H1 (cell line): ENCODE measurements at regions not wholly inside any gene's neighbourhood (a gene's known extent, or its start where the extent isn't known, plus 50 kb on each side); places are given as distances from the start of the nearest gene placed in this dataset.

Experiments used
- HDAC6 ChIP-seq: IDR thresholded peaks from one replicate; pipeline ENCODE4 v1.7.1; 2012; ENCODE audit warnings: low read depth, mild to moderate bottlenecking, inconsistent platforms, low read length, moderate library complexity
- POLR2AphosphoS5 ChIP-seq: IDR thresholded peaks from 2 replicates; pipeline ENCODE4 v1.6.1; 2011; ENCODE audit warnings: low read depth, low read length
- RNF2 ChIP-seq: fragments of 200-900, 300-1000 bp; sonication (generic); IDR thresholded peaks from 2 replicates; pipeline ENCODE4 v1.7.1; 2016; ENCODE audit warnings: borderline replicate concordance, low read depth, mild to moderate bottlenecking, antibody characterized with exemption, low read length; ENCODE audit not compliant: poor library complexity, severe bottlenecking; ENCODE audit errors: missing control alignments
- SUZ12 ChIP-seq: fragments of 200-600 bp; sonication (generic); IDR thresholded peaks from 2 replicates; pipeline ENCODE4 v1.6.1; 2012; ENCODE audit warnings: mild to moderate bottlenecking, inconsistent platforms, low read length, moderate library complexity, mixed read lengths
- TBP ChIP-seq: IDR thresholded peaks from 2 replicates; pipeline ENCODE4 v1.6.1; 2011; ENCODE audit warnings: low read depth, low read length, improper control_type of control experiment
- YY1 ChIP-seq: IDR thresholded peaks from 2 replicates; pipeline ENCODE4 v1.6.1; 2011; ENCODE audit warnings: low read depth, mild to moderate bottlenecking, low read length

DNA sequence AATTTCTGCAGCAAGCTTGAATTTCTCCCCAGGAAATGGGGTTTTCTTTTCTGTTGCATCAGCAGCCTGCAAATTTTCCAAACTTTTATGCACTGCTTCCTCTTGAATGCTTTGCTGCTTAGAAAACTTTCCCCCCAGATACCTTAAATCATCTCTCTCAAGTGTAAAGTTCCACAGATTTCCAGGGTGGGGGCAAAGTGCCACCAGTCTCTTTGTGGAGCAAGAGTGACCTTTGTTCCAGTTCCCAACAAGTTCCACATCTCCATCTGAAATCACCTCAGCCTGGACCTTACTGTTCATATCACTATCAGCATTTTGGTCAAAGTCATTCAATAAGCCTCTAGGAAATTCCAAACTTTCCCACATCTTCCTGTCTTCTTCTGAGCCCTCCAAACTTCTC, 241.6 kb upstream of the TMTC1 start (continued):
- TF ChIP-seq HDAC6 (no peak), SUZ12 (no peak), POLR2AphosphoS5 (no peak), YY1 (no peak), TBP (no peak), RNF2 (no peak)
